Dedifferentiated amniotic fluid mesenchymal stem cell (primary cell): ENCODE measurements at regions not wholly inside any gene's neighbourhood (a gene's known extent, or its start where the extent isn't known, plus 50 kb on each side); places are given as distances from the start of the nearest gene placed in this dataset.

Source experiments
- DNase-seq: peaks from one replicate; pipeline ENCODE4 v3.0.0-alpha.2; 2016; ENCODE audit errors: extremely low spot score

- no peak for DNase-seq
Observed at GRCh38 chr4:126419266-126419665, 1104.5 kb downstream of the FAT4 start.

GRCh38 chr4:126427853-126428252, 1113.1 kb downstream of the FAT4 start:
- no peak for DNase-seq

GRCh38 chr4:126431049-126431448, 1116.3 kb downstream of the FAT4 start:
- DNase-seq, result no peak

- no peak for DNase-seq
Observed at GRCh38 chr4:126435491-126435890, 1120.7 kb downstream of the FAT4 start.

GRCh38 chr4:126440297-126440696, 1125.5 kb downstream of the FAT4 start:
- DNase-seq, result no peak

- no peak for DNase-seq
Observed at GRCh38 chr4:126441173-126442035, 1126.6 kb downstream of the FAT4 start.

GRCh38 chr4:126445596-126445995, 1130.8 kb downstream of the FAT4 start:
- DNase-seq, result peak; percentile 58

- DNase-seq, result no peak
Observed at GRCh38 chr4:126446917-126447316, 1132.2 kb downstream of the FAT4 start.

- no peak for DNase-seq
Observed at GRCh38 chr4:126448086-126448845, 1133.5 kb downstream of the FAT4 start.

GRCh38 chr4:126451237-126451873, 1136.6 kb downstream of the FAT4 start:
- DNase-seq, result peak; percentile 16

GRCh38 chr4:126455865-126456264, 1141.1 kb downstream of the FAT4 start:
- DNase-seq, result no peak

- peak; percentile 30 for DNase-seq
Observed at GRCh38 chr4:126458993-126459392, 1144.2 kb downstream of the FAT4 start.

- DNase-seq, result no peak
Observed at GRCh38 chr4:126465341-126465740, 1150.6 kb downstream of the FAT4 start.

- DNase-seq, result no peak
Observed at GRCh38 chr4:126466848-126467247, 1152.1 kb downstream of the FAT4 start.

- no peak for DNase-seq
Observed at GRCh38 chr4:126468144-126468543, 1153.4 kb downstream of the FAT4 start.

GRCh38 chr4:126470862-126471261, 1156.1 kb downstream of the FAT4 start:
- DNase-seq, result no peak

- DNase-seq, result no peak
Observed at GRCh38 chr4:126475730-126476129, 1157.0 kb upstream of the INTU start.

GRCh38 chr4:126479709-126480108, 1153.0 kb upstream of the INTU start:
- DNase-seq, result no peak

- no peak for DNase-seq
Observed at GRCh38 chr4:126482311-126482710, 1150.4 kb upstream of the INTU start.

GRCh38 chr4:126486377-126486776, 1146.4 kb upstream of the INTU start:
- DNase-seq, result no peak

GRCh38 chr4:126489826-126490463, 1142.8 kb upstream of the INTU start:
- no peak for DNase-seq

- DNase-seq, result no peak
Observed at GRCh38 chr4:126495163-126495752, 1137.5 kb upstream of the INTU start.
